ENCODE measurements at regions not wholly inside any gene's neighbourhood (a gene's known extent, or its start where the extent isn't known, plus 50 kb on each side); places are given as distances from the start of the nearest gene placed in this dataset.

- no peak for TF ChIP-seq POLR2A (IDR thresholded peaks at IDR 0.05)
- TF ChIP-seq, protein P1, sequence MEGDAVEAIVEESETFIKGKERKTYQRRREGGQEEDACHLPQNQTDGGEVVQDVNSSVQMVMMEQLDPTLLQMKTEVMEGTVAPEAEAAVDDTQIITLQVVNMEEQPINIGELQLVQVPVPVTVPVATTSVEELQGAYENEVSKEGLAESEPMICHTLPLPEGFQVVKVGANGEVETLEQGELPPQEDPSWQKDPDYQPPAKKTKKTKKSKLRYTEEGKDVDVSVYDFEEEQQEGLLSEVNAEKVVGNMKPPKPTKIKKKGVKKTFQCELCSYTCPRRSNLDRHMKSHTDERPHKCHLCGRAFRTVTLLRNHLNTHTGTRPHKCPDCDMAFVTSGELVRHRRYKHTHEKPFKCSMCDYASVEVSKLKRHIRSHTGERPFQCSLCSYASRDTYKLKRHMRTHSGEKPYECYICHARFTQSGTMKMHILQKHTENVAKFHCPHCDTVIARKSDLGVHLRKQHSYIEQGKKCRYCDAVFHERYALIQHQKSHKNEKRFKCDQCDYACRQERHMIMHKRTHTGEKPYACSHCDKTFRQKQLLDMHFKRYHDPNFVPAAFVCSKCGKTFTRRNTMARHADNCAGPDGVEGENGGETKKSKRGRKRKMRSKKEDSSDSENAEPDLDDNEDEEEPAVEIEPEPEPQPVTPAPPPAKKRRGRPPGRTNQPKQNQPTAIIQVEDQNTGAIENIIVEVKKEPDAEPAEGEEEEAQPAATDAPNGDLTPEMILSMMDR (IDR thresholded peaks at IDR 0.05) = no peak
Observed at GRCh38 chr3:43207628-43208085, 78.7 kb upstream of the SNRK start.

Measured in tibial nerve (tissue), 3 donors.